Islet of Langerhans (tissue), 1 donor: ENCODE measurements at regions not wholly inside any gene's neighbourhood (a gene's known extent, or its start where the extent isn't known, plus 50 kb on each side); places are given as distances from the start of the nearest gene placed in this dataset.

Experiments used
- FAIRE-seq: peaks from one replicate; lab custom pipeline; 2011; peaks lifted over from hg19 to GRCh38; lab: Jason Lieb, UNC

DNA sequence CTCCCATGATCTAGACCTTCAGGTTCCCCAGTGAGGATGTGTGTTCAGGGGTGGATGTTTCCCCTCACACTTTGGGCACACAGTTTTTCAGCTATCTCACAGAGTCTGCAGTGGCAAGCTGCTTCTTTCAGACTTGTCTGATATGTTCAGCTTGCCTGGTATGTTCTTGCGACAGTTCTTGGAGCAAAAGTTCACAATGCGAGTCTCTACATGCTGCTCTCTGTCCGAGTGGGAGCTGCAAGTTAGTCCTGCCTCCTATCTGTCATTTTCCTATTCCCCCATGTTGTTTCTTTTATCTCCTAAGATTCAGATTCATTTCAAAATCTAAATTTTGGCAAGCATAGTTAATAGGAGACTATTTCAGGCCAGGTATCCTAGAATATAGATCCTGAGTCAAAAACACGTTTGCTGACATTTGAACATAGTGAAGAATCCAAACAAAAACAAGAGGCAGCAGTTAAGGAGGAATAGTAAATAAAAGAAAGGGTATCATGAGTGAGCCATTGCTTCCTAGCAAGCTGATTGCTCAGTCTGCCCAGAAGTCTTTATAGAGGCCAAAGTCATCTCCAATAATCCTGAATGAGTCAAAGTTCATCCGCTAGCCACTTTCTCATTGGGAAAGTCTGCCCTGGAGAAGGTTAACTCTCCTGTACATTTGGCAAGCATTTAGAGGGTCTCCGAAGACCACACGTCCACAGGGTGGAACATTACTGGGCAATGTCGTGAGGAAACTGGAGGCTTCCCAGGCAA is 140.2 kb upstream of the MOCS1 start:
- FAIRE-seq, result no peak

DNA sequence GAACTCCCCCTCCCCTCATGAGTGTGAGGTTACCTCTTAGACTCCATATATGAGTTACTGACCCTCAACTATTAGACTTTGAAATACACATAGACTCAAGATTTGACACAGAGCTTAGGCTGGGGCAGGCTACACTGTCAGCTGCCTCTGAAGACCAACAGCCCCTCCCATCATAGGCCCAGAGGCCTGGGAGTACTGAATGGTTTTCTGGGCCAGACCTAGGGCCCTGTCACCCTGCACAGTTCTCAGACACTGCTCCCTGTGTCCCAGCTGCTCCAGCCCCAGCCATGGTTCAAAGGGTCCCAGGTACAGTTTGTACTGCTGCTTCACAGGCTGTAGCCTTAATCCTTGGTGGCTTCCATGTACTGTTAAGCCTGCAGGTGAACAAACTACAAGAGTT is 132.1 kb upstream of the MOCS1 start:
- FAIRE-seq, result no peak

DNA sequence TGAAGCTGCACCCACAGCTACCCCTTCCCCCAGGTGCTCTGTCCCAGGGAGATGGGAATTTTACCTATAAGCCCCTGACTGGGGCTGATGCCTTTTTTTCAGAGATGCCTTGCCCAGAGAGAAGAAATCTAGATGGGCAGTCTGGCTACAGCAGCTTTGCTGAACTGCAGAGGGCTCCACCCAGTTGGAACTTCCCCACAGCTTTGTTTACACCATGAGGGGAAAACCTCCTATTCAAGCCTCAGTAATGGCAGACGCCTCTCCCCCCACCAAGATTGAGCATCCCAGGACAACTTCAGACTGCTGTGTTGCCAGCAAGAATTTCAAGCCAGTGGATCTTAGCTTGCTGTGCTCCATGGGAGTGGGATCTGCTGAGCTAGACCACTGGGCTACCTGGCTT is 122.6 kb upstream of the MOCS1 start:
- FAIRE-seq, result no peak

DNA sequence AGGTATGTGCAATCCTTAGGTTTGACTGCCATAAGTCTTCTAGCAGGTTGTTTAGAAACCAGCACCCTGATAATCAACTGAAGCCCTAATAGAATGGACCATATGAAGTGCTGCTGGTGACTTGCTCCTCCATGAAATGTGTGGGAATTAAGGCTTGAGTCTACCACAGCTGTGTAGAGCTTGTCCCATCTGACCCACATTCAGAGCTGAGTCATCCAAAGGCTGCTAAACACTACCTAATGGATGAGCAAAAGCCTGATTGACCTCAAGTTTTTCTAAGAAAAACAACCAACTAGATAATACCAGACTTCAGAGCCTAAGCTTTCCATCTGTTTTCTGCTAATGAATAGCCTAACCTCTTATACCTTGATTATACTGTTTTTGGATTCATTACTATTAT is 120.3 kb upstream of the MOCS1 start:
- FAIRE-seq, result no peak

DNA sequence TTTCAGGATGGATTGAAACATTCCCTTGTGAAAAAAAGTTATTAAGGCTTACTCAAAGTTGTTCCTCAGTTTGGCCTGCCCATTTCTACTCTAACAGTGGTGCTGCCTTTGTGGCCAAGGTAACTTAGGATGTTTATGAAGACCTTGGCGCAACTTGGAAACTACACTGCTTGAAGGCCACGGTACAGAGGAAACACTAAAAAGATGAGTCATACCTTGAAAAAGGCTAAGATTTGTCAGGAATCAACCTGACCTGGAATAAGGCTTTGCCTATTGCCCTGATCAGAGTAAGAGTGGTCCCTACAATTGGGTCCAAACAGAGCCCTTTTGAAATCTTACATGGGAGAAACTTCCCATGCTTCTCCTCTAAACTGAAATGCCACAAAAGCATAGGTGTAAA is 119.9 kb upstream of the MOCS1 start:
- no peak for FAIRE-seq

DNA sequence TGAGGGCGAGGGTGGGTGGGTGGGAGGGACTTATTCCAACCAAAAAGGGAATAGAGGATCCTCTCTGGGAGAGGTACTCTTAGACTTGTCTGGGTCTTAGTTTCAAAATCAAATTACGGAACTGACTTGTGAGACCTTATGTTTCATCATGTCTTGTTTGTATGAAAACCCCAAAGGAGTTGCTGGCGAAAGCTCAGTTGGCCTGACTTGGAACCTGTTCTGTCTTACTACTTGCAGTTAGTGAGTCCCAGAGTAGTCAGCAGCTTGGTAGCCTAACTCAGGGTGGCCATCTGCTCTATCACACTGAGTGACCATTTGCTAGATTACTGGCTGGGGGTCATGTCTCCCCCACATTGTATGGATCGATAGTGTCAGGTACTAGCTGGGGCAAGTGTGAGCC is 114.9 kb upstream of the MOCS1 start:
- no peak for FAIRE-seq

DNA sequence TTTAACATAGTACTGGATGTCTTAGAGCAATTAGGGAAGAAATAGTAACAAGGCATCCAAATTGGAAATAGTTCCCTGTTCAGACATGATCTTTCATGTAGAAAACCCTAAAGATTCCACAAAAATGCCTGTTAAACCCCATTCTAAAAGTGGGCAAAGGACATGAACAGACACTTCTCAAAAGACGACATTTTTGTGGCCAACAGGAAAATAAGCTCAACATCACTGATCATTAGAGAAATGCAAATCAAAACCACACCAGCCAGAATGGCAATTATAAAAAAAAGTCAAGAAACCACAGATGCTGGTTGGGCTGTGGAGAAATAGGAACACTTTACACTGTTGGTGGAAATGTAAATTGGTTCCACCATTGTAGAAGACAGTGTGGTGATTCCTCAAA is 109.9 kb upstream of the MOCS1 start:
- no peak for FAIRE-seq

DNA sequence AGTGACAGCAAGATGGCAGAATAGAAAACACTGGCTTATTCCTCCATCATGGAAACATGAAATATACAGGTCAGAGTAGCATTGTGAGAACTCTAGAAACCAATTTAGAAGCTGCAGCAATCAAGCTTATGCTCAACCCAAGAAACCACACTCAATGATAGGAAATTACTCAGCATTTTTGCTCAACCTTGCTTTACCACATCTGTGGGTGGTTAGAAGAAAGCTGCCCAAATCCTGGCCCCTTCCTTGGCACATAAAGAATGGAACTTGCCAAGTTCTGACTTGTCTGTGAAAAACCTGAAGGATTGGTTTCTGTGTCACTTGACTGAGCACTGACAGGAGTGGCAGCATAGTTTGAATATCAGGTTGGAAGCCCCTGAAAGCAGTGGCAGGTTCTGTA is 108.0 kb upstream of the MOCS1 start:
- no peak for FAIRE-seq

DNA sequence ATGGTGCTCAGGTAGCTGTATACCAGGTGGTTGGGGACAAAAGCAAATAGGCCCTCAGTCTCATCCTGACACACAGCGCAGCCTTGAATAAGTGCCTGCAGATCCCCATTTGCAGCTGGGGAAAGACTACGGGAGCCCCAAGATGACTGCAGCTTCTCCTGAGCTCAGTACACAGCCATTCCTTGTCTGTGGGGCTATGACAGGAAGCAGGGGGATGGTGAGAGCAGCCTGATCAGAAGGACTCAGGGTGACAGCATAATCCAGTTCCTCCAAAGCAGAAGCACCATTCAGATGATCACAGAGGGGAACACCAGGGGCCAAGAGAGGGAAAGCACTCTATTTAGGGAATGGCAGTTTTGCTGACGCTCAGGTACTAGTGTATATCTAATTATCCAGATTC is 104.8 kb upstream of the MOCS1 start:
- FAIRE-seq, result no peak

DNA sequence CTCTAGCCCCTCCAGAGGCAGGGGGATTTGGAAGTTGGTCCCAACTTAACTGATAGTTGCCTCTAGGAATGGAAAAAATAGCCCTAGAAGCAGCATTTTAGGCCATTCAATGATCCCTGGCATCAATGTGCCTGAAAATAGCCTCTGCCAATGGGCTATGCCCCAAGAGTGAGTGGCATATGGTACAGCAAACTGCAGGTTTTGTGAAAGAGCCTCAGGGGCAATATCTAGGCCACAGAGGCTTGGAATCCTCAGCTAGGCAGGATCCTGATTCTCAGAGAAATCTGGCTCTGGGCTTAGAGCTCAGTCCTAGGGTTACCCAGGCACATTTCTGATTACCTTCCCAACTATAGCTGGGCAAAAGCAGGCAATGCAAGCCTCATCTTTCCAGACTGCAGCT is 104.4 kb upstream of the MOCS1 start:
- no peak for FAIRE-seq

DNA sequence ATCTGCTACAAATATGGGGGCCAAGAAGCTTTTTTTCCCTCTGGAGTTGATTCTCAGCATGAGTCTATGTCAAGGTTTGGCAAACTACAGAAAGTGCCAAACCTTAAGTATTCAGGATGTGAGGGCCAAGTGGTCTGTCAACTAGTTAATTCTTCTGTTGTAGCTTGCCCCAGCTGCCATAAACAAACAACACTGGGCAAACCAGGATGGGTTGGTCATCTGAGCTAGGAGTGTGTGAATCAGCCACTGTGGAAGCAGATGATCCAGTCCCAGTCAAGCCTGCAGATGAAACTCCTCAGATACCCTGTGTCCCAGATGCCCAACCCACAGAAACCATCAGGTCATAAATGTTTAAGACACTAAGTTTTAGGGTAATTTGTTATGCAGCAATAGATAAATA is 103.0 kb upstream of the MOCS1 start:
- FAIRE-seq, result no peak

DNA sequence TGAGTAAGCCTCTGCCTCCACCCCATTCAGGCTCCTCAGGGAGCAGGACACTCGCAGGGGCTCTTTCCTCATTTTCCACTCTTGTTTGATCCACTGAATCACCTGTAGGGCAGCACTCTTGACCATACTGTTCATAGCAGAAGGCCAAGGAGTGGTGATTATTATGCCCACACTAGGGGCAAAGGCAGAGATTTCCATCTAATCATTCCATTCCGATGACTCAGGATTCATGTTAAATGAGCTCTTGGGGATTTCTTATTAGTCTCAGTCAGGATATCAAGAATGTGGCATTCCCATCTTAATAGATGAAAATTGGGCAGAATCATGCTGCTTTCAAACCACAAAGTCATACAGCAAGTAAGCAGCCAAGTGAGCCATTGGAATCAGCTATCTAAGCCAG is 101.9 kb upstream of the MOCS1 start:
- FAIRE-seq, result no peak

DNA sequence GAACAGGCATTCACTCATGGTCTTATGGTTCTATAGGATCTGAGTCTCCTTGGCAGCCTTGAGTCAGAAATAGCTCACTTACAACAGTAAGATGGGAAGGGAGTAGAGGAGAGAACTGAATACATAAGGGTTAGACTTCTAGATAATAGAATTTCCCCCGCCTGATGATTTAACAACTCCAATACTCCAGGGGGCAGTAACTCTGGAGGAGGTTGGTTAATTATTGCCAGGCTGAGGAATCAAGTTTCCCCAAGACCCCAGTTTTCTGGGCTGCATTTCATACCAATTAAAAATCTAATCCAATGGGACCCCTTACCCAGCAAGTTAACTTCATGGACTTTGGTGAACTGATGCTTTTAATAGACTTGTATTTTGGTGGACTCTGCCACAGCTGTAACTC is 94.2 kb upstream of the MOCS1 start:
- FAIRE-seq, result no peak

DNA sequence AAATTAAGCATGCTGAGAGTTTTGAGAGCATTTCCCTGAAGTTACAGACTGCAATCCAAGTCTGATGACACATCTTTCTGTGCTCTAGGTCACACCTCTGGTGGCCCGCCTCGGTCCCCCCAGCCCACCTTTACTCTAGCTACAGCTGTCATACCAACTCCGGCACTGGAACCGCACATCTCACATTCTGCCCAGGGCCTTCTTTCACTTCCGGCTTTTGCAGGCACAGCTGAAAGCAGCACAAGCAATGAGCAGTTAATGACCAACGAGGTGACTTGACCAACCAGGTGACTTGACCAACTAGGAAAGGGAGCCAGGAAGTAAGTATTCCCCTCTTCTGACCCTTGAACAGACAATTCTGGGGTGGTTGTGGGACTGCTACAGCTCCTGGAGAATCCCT is 88.6 kb upstream of the MOCS1 start:
- no peak for FAIRE-seq

DNA sequence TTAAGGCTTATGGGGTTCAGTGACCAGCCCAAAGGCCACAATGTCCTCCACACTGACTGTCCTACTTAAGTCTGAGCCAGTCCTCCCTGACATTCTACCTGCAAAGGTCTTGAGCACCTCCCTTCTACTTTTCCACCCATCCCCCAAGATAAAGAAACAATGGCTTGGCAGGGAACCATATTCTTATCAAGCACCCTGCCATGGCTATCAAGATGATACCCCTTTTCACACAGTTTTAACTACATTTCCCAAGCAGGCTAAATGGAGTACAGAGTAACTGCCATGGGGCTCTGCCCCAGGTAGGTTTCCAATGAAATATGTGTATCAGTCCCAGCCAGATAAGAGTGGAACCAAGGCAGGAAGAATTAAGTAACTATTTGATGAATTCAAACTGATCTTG is 85.9 kb upstream of the MOCS1 start:
- no peak for FAIRE-seq

DNA sequence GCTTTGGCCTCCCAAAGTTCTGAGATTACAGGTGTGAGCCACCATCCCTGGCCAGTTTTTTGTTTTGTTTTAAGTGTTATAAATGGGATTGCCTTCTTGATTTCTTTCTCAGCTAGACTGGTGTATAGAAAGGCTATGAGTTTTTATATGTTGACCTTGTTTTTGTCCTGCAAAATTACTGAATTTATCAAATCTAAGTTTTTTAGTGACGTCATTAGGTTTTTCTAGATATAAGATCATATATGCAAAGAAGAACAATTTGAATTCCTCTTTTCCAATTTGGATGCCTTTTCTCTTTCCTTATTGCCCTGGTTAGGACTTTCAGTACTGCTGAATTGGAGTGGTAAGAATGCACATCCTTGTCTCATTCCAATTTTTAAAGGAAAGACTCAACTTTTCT is 81.3 kb upstream of the MOCS1 start:
- no peak for FAIRE-seq

DNA sequence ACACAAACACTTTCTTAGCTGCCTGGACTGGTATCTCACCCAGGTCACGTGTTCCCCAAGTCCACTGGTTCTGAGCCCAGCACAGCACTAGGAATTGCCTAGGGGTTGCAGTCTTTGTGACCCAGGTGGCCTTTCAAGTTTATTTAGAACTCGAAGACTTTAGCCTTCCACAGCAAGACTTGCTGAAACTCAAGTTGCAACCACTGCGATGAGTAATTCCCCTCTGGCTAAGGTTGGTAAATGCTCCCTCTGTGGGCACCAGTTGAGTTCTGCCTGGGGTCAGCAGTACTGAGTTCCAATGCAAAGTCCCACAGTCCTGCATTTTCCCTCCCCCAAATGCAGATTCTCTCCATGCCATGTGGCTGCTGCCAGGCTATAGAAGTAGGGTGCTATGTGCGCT is 77.6 kb upstream of the MOCS1 start:
- no peak for FAIRE-seq

DNA sequence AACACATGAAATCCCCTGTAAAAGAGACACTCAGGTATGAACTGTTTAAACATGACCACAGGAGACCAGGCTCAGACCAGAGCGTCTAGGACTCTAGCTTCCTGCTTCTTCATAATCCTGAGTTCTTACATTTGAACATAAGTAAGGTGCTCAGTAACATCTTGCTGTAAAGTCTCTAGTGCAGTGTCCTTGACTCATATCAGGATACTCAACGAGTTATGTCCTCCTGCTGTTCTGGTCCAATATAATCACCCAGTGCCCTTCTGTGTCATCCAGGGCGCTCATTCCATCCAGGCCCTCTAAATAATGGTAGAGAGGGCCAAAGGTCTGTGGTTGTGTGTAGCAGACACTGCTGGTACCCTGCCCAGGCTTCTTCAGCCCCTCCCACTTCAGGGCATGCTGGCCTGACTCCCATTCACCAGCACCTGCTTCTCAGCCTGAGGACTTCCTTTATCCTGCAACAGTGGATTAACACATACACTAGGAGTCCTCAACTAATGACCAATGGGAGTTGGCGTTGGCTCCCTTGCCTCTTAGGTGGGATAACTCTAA is 66.8 kb upstream of the MOCS1 start:
- no peak for FAIRE-seq

DNA sequence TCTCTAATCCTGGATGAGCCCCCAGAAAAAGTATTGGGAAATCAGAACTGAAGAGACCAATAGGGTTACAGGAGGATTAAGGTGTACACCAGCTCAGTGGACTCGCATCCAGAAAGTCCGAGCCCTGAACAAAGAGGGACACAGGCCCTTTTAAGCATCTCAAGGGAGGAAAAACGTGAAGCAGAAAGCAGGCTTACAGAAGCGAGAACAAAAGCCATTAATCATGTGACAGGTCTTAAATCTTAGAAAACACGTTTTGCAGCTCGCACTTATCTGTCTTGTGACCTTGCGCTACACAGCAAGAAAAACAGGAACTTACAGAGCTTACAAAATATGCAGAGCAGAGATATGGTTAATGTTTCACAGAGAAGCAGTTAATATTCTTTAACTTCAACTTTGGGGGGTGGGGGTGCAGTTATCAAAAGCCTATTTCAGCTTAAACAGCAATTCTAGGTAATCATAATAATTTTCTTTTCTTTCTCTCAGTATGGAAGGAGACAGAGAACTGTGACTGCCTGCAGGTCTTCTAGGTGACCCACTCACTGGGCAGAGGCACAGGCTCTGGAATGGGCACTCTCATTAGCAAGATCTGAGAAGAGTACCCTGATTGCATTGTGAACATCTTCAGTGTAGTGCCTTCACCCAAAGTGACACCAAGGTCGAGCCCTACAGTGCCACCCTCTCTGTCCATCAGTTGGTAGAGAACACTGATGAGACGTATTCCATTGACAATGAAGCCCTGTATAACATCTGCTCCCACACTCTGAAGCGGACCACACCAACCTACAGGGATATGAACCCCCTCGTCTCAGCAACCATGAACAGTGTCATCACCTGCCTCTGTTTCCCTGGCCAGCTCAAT is 65.0 kb upstream of the MOCS1 start:
- no peak for FAIRE-seq

DNA sequence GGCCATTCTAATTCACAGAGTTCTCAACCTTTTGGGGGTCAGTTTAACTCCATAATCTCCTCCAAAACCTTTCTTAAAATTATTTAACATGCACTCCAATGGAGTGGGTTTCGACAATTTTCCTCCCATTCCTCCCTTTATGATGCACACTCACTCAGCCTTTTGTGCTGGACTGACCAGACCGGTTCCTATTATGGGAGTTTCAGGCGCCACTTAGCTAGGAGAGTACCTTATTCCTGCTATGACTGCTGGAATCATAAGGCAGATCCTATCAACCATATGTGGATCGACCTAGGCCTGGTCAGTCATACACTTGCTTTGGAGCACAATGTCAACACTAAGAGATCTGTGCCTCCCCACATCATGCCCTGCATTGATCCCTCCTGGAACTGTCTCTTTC is 63.9 kb upstream of the MOCS1 start:
- no peak for FAIRE-seq

DNA sequence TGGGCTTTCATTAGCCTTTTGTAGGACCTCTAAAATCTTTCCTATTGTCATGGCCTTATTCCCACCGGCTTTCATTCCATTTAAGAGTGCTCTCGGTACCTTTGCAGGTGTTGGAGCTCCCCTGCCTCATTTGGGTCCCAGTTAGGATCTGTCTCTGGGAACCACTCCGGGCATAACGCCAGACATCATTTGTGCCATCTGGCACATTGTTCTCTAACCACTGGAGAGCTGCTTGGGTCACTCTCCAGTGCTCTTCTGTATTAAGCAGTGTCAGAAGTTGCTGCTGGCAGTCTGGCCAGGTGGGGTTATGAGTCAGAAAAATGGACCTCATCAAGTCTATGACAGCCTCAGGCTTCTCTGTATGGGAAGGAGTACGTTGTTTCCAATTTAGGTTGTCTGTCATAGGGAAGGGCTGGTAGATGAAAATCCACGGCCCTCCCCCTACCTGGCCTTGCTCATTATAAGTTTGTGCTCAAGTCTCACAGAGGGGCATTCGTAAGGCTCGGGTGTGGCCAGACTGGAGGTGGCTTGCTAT is 62.9 kb upstream of the MOCS1 start:
- no peak for FAIRE-seq

DNA sequence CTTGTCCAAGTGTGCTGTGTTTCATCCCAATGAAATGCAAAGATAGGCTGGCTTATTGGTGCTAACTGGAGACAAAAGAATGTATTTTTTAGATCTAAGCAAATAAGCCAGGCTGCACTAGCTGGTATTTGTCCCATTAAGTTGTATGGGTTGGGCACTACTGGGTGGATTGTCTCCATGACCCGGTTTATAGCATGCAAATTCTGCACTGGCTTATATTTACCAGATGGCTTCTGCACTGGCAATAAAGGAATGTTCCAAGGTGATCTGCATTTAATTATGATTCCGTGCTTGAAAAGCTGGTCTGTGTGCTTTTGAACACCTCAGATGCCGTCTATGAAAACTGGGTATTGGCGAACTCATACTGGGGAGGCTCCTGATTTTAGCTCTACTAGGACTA is 61.4 kb upstream of the MOCS1 start:
- no peak for FAIRE-seq

DNA sequence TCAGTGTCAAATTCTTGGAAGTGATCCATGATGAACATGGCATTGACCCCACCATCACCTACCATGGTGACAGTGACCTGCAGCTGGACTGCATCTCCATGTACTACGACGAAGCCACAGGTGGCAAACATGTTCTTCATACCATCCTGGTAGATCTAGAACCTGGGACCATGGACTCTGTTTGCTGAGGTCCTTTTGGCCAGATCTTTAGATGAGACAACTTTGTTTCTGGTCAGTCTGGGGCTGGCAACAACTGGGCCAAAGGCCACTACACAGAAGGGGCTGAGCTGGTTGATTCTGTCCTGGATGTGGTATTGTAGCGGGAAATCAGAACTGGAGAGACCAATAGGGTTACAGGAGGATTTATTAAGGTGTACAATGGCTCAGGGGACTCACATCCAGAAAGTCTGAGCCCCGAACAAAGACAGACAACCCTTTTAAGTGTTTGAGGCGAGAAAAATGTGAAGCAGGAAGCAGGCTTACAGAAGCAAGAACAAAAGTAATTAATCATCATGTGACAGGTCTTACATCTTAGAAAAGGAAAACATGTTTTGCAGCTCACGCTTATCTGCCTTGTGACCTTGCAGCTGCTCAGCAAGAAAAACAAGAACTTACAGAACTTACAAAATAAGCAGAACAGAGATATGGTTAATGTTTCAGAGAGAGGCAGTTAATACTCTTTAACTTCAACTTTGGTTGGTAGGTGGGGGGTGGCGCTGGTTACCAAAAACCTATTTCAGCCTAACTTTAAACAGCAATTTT is 58.8 kb upstream of the MOCS1 start:
- FAIRE-seq, result no peak
